ENCODE measurements at regions not wholly inside any gene's neighbourhood (a gene's known extent, or its start where the extent isn't known, plus 50 kb on each side); places are given as distances from the start of the nearest gene placed in this dataset.
A peak's percentile ranks its signal among the peaks of the same experiment; 100 is the strongest.

DNA sequence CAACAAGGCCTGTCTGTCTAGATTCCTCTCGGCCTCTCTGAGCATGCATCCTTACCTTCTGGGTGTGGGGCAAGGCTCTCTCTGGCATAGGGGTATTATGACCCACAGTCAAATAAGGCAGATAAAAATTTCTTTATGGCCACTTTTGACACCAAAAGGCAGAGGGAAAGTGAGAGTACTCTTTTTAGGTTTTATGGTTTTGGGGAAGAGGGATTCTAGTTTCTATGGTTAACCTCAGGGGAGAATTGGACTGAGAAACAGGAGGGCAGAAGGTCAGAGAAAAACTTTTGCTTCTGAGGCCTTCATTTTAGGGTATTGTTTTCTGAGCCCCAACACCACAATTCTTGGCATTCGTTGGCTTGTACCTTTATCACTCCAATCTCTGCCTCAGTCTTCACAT is 70.0 kb upstream of the CCDC54 start:
- Histone ChIP-seq H3K4me2 (ENCODE audit: insufficient read depth, low read length) (no peak overlapping the region), H2AFZ (ENCODE audit: low read depth, low read length) (no peak overlapping the region), H4K20me1 (ENCODE audit: insufficient read depth, low read length) (no peaks in the 10 kb centered on the region), H3K4me1 (ENCODE audit: insufficient read depth, low read length) (no peaks in the 10 kb centered on the region), H3K27me3 (ENCODE audit: insufficient read depth, low read length, poor library complexity) (no peaks in the 10 kb centered on the region), H3K9me3 (ENCODE audit: insufficient read depth, low read length, severe bottlenecking) (no peaks in the 10 kb centered on the region), H3K4me3 (ENCODE audit: low read depth in 1 of 2, low read length in 2 of 2) (no peak overlapping the region), H3K9ac (ENCODE audit: low read depth, low read length) (no peak overlapping the region), H3K79me2 (ENCODE audit: insufficient read depth, low read length) (no peaks in the 10 kb centered on the region), H3K27ac (ENCODE audit: low read length) (no peak overlapping the region), H3K36me3 (ENCODE audit: insufficient read depth, low read length) (no peaks in the 10 kb centered on the region)
- ATAC-seq (ENCODE audit: insufficient read depth, low read depth) (no peak), DNase-seq (no peak)
- no peak for TF ChIP-seq EZH2 (IDR thresholded peaks at IDR 0.05; ENCODE audit: borderline replicate concordance, low read depth, low read length, severe bottlenecking)
- TF ChIP-seq, protein P1, sequence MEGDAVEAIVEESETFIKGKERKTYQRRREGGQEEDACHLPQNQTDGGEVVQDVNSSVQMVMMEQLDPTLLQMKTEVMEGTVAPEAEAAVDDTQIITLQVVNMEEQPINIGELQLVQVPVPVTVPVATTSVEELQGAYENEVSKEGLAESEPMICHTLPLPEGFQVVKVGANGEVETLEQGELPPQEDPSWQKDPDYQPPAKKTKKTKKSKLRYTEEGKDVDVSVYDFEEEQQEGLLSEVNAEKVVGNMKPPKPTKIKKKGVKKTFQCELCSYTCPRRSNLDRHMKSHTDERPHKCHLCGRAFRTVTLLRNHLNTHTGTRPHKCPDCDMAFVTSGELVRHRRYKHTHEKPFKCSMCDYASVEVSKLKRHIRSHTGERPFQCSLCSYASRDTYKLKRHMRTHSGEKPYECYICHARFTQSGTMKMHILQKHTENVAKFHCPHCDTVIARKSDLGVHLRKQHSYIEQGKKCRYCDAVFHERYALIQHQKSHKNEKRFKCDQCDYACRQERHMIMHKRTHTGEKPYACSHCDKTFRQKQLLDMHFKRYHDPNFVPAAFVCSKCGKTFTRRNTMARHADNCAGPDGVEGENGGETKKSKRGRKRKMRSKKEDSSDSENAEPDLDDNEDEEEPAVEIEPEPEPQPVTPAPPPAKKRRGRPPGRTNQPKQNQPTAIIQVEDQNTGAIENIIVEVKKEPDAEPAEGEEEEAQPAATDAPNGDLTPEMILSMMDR (IDR thresholded peaks at IDR 0.05; ENCODE audit: borderline replicate concordance, extremely low read depth, low read length, poor library complexity, severe bottlenecking) = no peak

DNA sequence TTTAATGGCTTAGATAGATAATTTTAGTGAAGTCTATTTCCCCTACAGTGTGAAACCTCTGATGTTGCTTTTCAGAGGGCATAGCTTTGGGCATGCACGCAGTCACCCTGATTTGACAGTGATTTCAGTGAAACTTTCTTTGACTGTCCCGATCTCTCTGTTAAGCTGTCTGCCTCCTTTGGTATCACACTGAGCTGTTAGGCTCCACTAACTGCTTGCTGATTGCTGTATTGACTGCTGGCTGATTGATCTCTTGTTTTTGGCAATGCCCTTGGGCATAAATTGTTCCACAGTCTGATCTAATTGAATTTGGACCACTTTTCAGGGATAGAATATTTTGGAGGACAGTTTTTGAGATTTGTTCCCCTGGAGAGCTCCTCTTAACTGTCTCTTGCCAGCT is 68.5 kb upstream of the CCDC54 start:
- Histone ChIP-seq H2AFZ (ENCODE audit: low read depth, low read length) (no peak overlapping the region), H3K9me3 (ENCODE audit: insufficient read depth, low read length, severe bottlenecking) (no peaks in the 10 kb centered on the region), H3K4me3 (ENCODE audit: low read depth in 1 of 2, low read length in 2 of 2) (no peak overlapping the region), H3K4me1 (ENCODE audit: insufficient read depth, low read length) (no peaks in the 10 kb centered on the region), H3K36me3 (ENCODE audit: insufficient read depth, low read length) (no peaks in the 10 kb centered on the region), H3K79me2 (ENCODE audit: insufficient read depth, low read length) (no peaks in the 10 kb centered on the region), H3K27me3 (ENCODE audit: insufficient read depth, low read length, poor library complexity) (no peaks in the 10 kb centered on the region), H3K4me2 (ENCODE audit: insufficient read depth, low read length) (no peak overlapping the region), H3K27ac (ENCODE audit: low read length) (no peak overlapping the region), H4K20me1 (ENCODE audit: insufficient read depth, low read length) (no peaks in the 10 kb centered on the region), H3K9ac (ENCODE audit: low read depth, low read length) (no peak overlapping the region)
- no peak for ATAC-seq (ENCODE audit: insufficient read depth, low read depth)
- no peak for TF ChIP-seq EZH2 (IDR thresholded peaks at IDR 0.05; ENCODE audit: borderline replicate concordance, low read depth, low read length, severe bottlenecking)
- TF ChIP-seq, protein P1 (IDR thresholded peaks at IDR 0.05; ENCODE audit: borderline replicate concordance, extremely low read depth, low read length, poor library complexity, severe bottlenecking) = no peak
- no peak for DNase-seq

DNA sequence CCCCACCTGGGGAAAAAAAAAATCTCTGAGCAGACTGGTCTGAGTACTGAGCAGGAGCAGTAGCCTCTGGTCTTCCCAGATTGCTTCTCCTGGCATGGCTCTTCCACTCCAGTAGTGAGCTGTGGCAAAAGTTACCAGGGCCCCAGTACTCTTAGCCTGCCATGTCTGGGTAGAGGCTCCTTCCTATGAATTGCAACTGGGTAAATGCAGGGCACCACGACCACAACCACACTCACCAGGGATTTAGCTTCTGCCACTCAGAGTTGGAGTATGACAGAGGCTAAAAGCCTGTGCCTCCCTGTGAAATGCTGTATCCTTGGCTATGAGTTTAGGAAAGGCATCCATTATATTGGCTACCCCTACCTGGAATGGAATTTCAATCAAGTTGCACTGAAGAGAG is 67.9 kb upstream of the CCDC54 start:
- no peaks in the 10 kb centered on the region for H3K27me3 ChIP-seq (ENCODE audit: insufficient read depth, low read length, poor library complexity)
- no peak overlapping the region for H3K9ac ChIP-seq (ENCODE audit: low read depth, low read length)
- DNase-seq = peak; percentile 11
- no peak overlapping the region for H3K4me3 ChIP-seq (ENCODE audit: low read depth in 1 of 2, low read length in 2 of 2)
- H4K20me1 ChIP-seq (ENCODE audit: insufficient read depth, low read length) = no peaks in the 10 kb centered on the region
- no peak overlapping the region for H2AFZ ChIP-seq (ENCODE audit: low read depth, low read length)
- ATAC-seq (ENCODE audit: insufficient read depth, low read depth) = peak; percentile 64; the same call in 2 of the 3 replicates
- TF ChIP-seq EZH2 (IDR thresholded peaks at IDR 0.05; ENCODE audit: borderline replicate concordance, low read depth, low read length, severe bottlenecking) = no peak
- TF ChIP-seq, protein P1 (IDR thresholded peaks at IDR 0.05; ENCODE audit: borderline replicate concordance, extremely low read depth, low read length, poor library complexity, severe bottlenecking) = no peak
- no peak overlapping the region for H3K27ac ChIP-seq (ENCODE audit: low read length)
- H3K9me3 ChIP-seq (ENCODE audit: insufficient read depth, low read length, severe bottlenecking) = no peaks in the 10 kb centered on the region
- no peaks in the 10 kb centered on the region for H3K36me3 ChIP-seq (ENCODE audit: insufficient read depth, low read length)
- H3K4me1 ChIP-seq (ENCODE audit: insufficient read depth, low read length) = no peaks in the 10 kb centered on the region
- H3K79me2 ChIP-seq (ENCODE audit: insufficient read depth, low read length) = no peaks in the 10 kb centered on the region
- H3K4me2 ChIP-seq (ENCODE audit: insufficient read depth, low read length) = no peak overlapping the region

DNA sequence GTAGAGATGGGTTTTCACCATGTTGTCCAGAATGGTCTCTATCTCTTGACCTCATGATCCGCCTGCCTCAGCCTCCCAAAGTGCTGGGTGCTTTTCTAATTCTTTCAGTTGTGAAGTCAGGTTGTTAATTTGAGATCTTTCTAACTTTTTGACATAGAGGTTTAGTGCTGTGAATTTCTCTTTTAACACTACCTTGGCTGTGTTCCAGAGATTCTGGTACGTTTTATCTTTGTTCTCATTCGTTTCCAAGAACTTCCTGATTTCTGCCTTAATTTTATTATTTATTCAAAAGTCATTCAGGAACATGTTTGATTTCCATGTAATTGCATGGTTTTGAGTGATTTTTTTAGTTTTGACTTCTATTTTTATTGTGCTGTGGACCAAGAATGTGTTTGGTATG is 63.5 kb upstream of the CCDC54 start:
- no peak for TF ChIP-seq EZH2 (IDR thresholded peaks at IDR 0.05; ENCODE audit: borderline replicate concordance, low read depth, low read length, severe bottlenecking)
- TF ChIP-seq, protein P1 (IDR thresholded peaks at IDR 0.05; ENCODE audit: borderline replicate concordance, extremely low read depth, low read length, poor library complexity, severe bottlenecking) = no peak
- H3K27me3 ChIP-seq (ENCODE audit: insufficient read depth, low read length, poor library complexity) = no peaks in the 10 kb centered on the region
- no peak overlapping the region for H3K4me3 ChIP-seq (ENCODE audit: low read depth in 1 of 2, low read length in 2 of 2)
- H3K79me2 ChIP-seq (ENCODE audit: insufficient read depth, low read length) = no peaks in the 10 kb centered on the region
- DNase-seq = no peak
- no peak for ATAC-seq (ENCODE audit: insufficient read depth, low read depth)
- H3K9me3 ChIP-seq (ENCODE audit: insufficient read depth, low read length, severe bottlenecking) = no peaks in the 10 kb centered on the region
- no peaks in the 10 kb centered on the region for H4K20me1 ChIP-seq (ENCODE audit: insufficient read depth, low read length)
- no peak overlapping the region for H3K9ac ChIP-seq (ENCODE audit: low read depth, low read length)
- H3K36me3 ChIP-seq (ENCODE audit: insufficient read depth, low read length) = no peaks in the 10 kb centered on the region
- H3K4me2 ChIP-seq (ENCODE audit: insufficient read depth, low read length) = no peak overlapping the region
- H2AFZ ChIP-seq (ENCODE audit: low read depth, low read length) = no peak overlapping the region
- no peaks in the 10 kb centered on the region for H3K4me1 ChIP-seq (ENCODE audit: insufficient read depth, low read length)
- no peak overlapping the region for H3K27ac ChIP-seq (ENCODE audit: low read length)
